ENCODE measurements at regions not wholly inside any gene's neighbourhood (a gene's known extent, or its start where the extent isn't known, plus 50 kb on each side); places are given as distances from the start of the nearest gene placed in this dataset.

DNA sequence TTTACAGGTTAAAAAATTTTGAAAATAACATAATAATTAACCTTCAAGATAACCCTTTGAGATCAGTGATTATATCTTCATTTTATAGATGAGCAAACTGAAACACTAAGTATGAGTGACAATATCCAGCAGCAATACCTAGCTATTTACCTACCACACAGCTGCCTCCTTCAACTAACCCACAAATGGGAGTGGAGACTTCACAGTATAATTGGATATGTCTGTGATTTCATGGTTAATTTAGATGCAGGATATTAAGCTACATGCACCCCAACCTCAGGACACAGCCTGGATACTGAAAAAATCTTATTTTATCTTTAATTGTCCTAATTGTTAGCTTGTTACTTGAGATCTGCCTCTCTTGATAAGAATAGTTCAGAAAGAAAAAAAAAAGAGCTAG, 297.2 kb upstream of the ANO5 start:
- no peaks in the 10 kb centered on the region for H4K20me1 ChIP-seq (ENCODE audit: insufficient read depth, low read length)
- H3K36me3 ChIP-seq (replicated peaks in 1 of 2; ENCODE audit: control insufficient read depth in 1 of 2, insufficient read depth in 2 of 2, low read length in 2 of 2) = no peaks in the 10 kb centered on the region
- Mint-ChIP-seq H3K27me3 (ENCODE audit: low read depth in 3 of 3) (no peaks in the 10 kb centered on the region), H3K4me3 (no peak overlapping the region), H3K27ac (no peak overlapping the region), H3K4me1 (peaks cover 17% of the 10 kb centered on the region), H3K9me3 (no peaks in the 10 kb centered on the region), H3K36me3 (no peaks in the 10 kb centered on the region)
- H3K27me3 ChIP-seq (ENCODE audit: control insufficient read depth in 2 of 2, insufficient read depth in 2 of 2, low read length in 2 of 2) = no peaks in the 10 kb centered on the region
- no peak overlapping the region for H3K27ac ChIP-seq (ENCODE audit: low read depth in 1 of 2, low read length in 2 of 2)
- H3K79me2 ChIP-seq (ENCODE audit: insufficient read depth, low read length) = no peaks in the 10 kb centered on the region
- TF ChIP-seq, protein P1, sequence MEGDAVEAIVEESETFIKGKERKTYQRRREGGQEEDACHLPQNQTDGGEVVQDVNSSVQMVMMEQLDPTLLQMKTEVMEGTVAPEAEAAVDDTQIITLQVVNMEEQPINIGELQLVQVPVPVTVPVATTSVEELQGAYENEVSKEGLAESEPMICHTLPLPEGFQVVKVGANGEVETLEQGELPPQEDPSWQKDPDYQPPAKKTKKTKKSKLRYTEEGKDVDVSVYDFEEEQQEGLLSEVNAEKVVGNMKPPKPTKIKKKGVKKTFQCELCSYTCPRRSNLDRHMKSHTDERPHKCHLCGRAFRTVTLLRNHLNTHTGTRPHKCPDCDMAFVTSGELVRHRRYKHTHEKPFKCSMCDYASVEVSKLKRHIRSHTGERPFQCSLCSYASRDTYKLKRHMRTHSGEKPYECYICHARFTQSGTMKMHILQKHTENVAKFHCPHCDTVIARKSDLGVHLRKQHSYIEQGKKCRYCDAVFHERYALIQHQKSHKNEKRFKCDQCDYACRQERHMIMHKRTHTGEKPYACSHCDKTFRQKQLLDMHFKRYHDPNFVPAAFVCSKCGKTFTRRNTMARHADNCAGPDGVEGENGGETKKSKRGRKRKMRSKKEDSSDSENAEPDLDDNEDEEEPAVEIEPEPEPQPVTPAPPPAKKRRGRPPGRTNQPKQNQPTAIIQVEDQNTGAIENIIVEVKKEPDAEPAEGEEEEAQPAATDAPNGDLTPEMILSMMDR (IDR thresholded peaks at IDR 0.05) = no peak
- H3K9me3 ChIP-seq (replicated peaks in 1 of 2; ENCODE audit: control insufficient read depth in 1 of 2, insufficient read depth in 1 of 2, low read length in 2 of 2) = no peaks in the 10 kb centered on the region
- H3K9ac ChIP-seq (ENCODE audit: insufficient read depth, low read length, poor library complexity, severe bottlenecking) = no peak overlapping the region
- H3K4me3 ChIP-seq (replicated peaks in 1 of 3; ENCODE audit: low read depth in 2 of 3, low read length in 3 of 3) = no peak overlapping the region
- intact Hi-C loops (cut with micrococcal nuclease) = no loop called here
- no peak overlapping the region for H3K4me2 ChIP-seq (replicated peaks; ENCODE audit: extremely low read depth, low read length, poor library complexity, severe bottlenecking)
- H2AFZ ChIP-seq (ENCODE audit: insufficient read depth, low read depth, low read length, poor library complexity, severe bottlenecking) = no peak overlapping the region
- H3K4me1 ChIP-seq (ENCODE audit: control insufficient read depth in 1 of 2, insufficient read depth in 2 of 2, low read length in 2 of 2) = peaks cover 11 to 17% of the 10 kb centered on the region in 2 donors
- DNase-seq = no peak

DNA sequence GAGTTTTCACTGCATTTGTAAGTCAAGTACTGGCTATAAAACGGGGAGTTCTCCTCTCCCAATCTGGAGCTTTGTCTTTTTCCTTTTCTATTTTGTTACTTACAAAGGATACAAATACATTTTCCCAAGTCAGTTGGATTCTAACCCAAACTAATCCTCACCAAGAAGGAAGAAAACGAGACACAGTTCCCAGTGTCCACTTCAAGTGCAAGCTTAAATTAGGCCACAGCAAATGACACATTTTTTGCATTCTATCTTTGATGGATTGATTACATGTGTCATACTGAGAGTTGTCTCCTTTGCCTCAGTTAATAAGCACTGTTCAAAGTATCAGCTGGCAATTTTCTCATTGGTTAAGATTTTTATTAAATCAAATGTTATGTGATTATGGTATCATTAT, 296.7 kb upstream of the ANO5 start:
- Histone ChIP-seq H3K36me3 (replicated peaks in 1 of 2; ENCODE audit: control insufficient read depth in 1 of 2, insufficient read depth in 2 of 2, low read length in 2 of 2) (no peaks in the 10 kb centered on the region), H3K27me3 (ENCODE audit: control insufficient read depth in 2 of 2, insufficient read depth in 2 of 2, low read length in 2 of 2) (no peaks in the 10 kb centered on the region), H3K9me3 (replicated peaks in 1 of 2; ENCODE audit: control insufficient read depth in 1 of 2, insufficient read depth in 1 of 2, low read length in 2 of 2) (no peaks in the 10 kb centered on the region), H3K9ac (ENCODE audit: insufficient read depth, low read length, poor library complexity, severe bottlenecking) (no peak overlapping the region), H2AFZ (ENCODE audit: insufficient read depth, low read depth, low read length, poor library complexity, severe bottlenecking) (no peak overlapping the region), H3K4me2 (replicated peaks; ENCODE audit: extremely low read depth, low read length, poor library complexity, severe bottlenecking) (no peak overlapping the region), H4K20me1 (ENCODE audit: insufficient read depth, low read length) (no peaks in the 10 kb centered on the region), H3K4me3 (replicated peaks in 1 of 3; ENCODE audit: low read depth in 2 of 3, low read length in 3 of 3) (no peak overlapping the region), H3K79me2 (ENCODE audit: insufficient read depth, low read length) (no peaks in the 10 kb centered on the region), H3K27ac (ENCODE audit: low read depth in 1 of 2, low read length in 2 of 2) (no peak overlapping the region), H3K4me1 (ENCODE audit: control insufficient read depth in 1 of 2, insufficient read depth in 2 of 2, low read length in 2 of 2) (peaks cover 11 to 17% of the 10 kb centered on the region in 2 donors)
- no peak overlapping the region for H3K4me3 Mint-ChIP-seq
- H3K4me1 Mint-ChIP-seq = peaks cover 17% of the 10 kb centered on the region
- H3K27ac Mint-ChIP-seq = no peak overlapping the region
- peaks cover 0 to 4% (median 0%) of the 10 kb centered on the region in 7 donors for H3K9me3 Mint-ChIP-seq
- TF ChIP-seq, protein P1 (IDR thresholded peaks at IDR 0.05) = no peak
- intact Hi-C loops (cut with micrococcal nuclease) = no loop called here
- no peaks in the 10 kb centered on the region for H3K36me3 Mint-ChIP-seq
- no peak for DNase-seq
- 100% methylated on average over 1 of the region's 2 CpGs for WGBS (ENCODE audit: insufficient coverage)
- no peaks in the 10 kb centered on the region for H3K27me3 Mint-ChIP-seq (ENCODE audit: low read depth in 3 of 3)

Measured in CD14-positive monocyte (primary cell).